Peyer's patch (tissue), 4 donors: ENCODE measurements at regions not wholly inside any gene's neighbourhood (a gene's known extent, or its start where the extent isn't known, plus 50 kb on each side); places are given as distances from the start of the nearest gene placed in this dataset.
"Not testable (repeated sequence)": the region's sequence is repeated elsewhere in the genome, so short reads cannot be mapped to it uniquely, and the experiment has no call there.

Experiments used
- DNase-seq, 3 donors: peaks; one replicate each; pipeline ENCODE4 v3.0.0-alpha.2; 2017 to 2019
- H3K27ac ChIP-seq, 4 donors: fragments of 200-600 bp; sonication (generic); one replicate each; pipeline ENCODE4 v1.5.1; 2016 to 2019
- H3K27me3 ChIP-seq, 2 donors: fragments of 200-600 bp; sonication (generic); one replicate each; pipeline ENCODE4 v1.5.1; 2019
- H3K36me3 ChIP-seq, 3 donors: fragments of 200-600 bp; sonication (generic); one replicate each; pipeline ENCODE4 v1.5.1; 2016 to 2019
- H3K4me1 ChIP-seq, 4 donors: fragments of 200-600 bp; sonication (generic); one replicate each; pipeline ENCODE4 v1.5.1; 2016 to 2019
- H3K4me3 ChIP-seq, 4 donors: fragments of 200-600 bp; sonication (generic); 1 replicate in 3 of 4; 2 replicates in 1 of 4; pipeline ENCODE4 v1.5.1; 2016 to 2019; ENCODE audit warnings: mild to moderate bottlenecking in 1 of 4
- H3K9me3 ChIP-seq, 4 donors: fragments of 200-600 bp; sonication (generic); one replicate each; pipeline ENCODE4 v1.5.1; 2016 to 2019; ENCODE audit warnings: mild to moderate bottlenecking in 1 of 4

DNA sequence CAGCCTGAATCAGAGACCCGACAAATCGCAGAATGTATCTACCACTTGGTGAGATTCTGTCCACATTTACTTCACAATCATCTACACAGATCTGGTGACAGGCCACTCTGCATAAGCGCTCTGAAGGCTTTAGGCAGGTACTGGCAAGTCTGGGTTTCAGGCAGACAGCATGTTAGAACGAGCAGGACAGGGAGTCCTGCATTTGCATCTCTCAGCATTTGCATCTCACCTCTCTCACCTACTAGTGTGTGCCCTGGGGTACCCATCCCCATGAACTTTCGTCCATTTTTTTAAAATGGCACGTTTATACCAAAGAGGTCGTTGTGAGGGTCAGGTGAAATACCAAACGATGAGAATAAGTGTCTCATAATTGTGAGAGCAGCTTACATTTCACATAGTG lies 108.2 kb downstream of the SPATA31A1 start:
- peak overlapping the region in 1 of 4 donors; percentile 59 for H3K27ac ChIP-seq
- not testable (repeated sequence) for H3K4me1 ChIP-seq, H3K9me3 ChIP-seq, H3K36me3 ChIP-seq, H3K27me3 ChIP-seq, DNase-seq
- peak overlapping the region in 3 of 4 donors; percentile 49 to 59 (median 56) for H3K4me3 ChIP-seq

DNA sequence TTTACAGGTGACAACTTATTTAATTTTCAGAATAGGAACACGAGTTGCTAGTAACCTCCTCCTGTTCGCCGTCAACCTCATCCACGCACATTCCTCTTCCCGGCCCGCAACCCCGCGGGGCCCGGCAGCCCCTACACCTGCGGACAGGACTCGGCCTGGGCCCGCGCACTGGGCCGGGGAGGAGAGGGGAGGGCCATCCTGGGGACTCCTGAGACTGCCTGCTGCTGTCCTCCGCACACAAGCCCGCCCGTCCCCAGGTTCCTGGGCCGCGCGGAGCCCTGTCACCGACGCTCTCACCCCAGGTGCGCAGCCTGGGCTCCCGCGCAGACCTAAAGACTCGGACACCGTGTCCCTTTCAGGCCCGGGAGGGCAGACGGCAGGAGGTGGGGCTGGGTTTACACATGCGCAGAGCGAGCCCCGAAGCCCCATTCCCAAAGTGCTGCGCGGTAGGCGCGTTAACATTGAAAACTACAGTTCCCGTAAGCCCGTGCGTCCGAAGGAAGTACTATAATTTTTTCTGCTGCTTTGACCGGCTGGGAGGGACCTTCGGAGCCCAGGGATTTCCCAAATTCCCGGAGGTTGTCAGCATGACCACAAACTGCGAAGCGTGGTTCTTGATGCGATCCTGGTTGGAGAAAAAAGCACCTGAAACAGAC lies 108.8 kb downstream of the SPATA31A1 start:
- H3K36me3 ChIP-seq, H3K27me3 ChIP-seq, H3K4me1 ChIP-seq, H3K9me3 ChIP-seq: not testable (repeated sequence)
- Histone ChIP-seq H3K27ac (peak overlapping the region in 3 of 4 donors; percentile 59 to 72 (median 70)), H3K4me3 (peak overlapping the region; percentile 39 to 59 (median 52))
- DNase-seq = peak; percentile 71 to 93 (median 78)

DNA sequence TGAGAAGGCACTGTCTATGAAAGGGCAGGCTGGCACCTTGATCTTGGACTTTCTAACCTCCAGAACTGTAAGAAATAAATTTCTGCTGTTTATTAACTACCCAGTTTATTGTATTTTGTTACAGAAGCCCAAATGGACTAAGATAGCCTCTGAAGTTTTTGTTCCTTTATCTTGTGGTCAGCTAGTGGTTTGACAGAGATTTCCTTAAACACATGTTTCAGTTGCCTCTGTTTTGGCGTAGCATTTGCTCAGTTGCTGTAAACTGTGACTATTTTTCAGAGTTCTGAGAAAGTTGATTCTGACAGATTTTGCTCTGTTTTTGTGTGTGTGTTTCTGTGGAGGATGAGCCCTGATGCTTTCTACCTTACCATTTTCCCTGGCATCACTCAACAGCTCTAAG lies 119.0 kb downstream of the SPATA31A1 start:
- not testable (repeated sequence) for H3K36me3 ChIP-seq, H3K27ac ChIP-seq, H3K9me3 ChIP-seq, H3K4me1 ChIP-seq, H3K27me3 ChIP-seq, H3K4me3 ChIP-seq, DNase-seq

DNA sequence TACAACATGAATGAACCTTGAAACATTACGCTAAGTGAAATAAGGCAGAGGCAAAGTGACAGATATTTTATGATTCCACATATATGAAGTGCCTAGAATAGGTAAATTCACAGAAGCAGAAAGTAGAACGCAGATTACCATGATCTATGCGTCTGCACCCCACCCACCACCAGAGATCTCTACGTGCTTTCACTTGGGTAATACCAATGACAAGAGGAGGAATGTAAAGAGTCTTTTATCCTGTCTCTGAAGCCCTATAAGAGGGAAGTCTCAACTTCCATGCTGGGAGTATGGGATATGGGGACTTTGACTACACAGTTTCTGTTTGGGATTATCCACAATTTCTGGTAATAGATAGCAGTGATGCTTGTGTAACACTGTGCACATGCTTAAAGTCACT lies 127.6 kb downstream of the SPATA31A1 start:
- H3K27me3 ChIP-seq, H3K36me3 ChIP-seq, H3K9me3 ChIP-seq, DNase-seq, H3K4me3 ChIP-seq, H3K27ac ChIP-seq, H3K4me1 ChIP-seq: not testable (repeated sequence)

DNA sequence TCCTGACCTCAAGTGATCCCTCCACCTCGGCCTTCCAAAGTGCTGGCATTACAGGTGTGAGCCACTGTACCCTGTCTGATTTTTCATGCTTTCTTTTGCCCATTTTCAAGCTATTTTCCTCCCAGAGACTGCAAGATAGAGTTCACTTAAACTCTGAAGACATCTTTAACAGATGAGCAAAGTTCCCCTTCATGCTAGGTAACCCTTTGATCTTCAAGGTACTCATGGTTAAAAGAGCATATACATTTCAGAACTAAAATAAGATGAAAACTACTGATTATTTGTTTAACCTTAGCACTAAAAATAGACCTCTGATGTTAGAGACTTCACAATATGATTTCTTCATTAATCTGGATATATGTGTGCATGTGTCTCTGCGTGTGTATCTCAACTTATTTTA lies 128.4 kb downstream of the SPATA31A1 start:
- not testable (repeated sequence) for H3K9me3 ChIP-seq, H3K27ac ChIP-seq, H3K4me3 ChIP-seq, DNase-seq, H3K27me3 ChIP-seq, H3K36me3 ChIP-seq, H3K4me1 ChIP-seq

DNA sequence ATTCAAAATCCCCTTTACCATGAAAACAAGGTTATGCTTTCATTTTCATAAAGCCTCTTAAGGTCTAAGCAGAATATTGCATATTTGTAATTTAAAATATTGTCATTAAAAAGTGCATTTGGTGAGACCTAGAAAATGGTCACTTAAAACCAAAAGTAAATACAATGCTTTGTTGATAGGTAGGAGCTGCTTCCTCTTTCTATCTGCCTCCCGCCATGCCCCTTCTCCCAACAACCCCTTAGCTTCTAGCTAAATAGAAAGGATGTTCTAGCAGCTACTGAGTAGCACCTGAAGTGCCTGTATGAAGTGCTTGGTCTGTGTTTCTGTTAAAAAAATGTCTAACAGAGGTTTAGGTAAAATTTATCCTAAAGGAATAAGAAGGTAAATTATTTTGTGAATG lies 128.8 kb downstream of the SPATA31A1 start:
- not testable (repeated sequence) for H3K9me3 ChIP-seq, DNase-seq, H3K36me3 ChIP-seq, H3K27ac ChIP-seq, H3K27me3 ChIP-seq, H3K4me3 ChIP-seq, H3K4me1 ChIP-seq

DNA sequence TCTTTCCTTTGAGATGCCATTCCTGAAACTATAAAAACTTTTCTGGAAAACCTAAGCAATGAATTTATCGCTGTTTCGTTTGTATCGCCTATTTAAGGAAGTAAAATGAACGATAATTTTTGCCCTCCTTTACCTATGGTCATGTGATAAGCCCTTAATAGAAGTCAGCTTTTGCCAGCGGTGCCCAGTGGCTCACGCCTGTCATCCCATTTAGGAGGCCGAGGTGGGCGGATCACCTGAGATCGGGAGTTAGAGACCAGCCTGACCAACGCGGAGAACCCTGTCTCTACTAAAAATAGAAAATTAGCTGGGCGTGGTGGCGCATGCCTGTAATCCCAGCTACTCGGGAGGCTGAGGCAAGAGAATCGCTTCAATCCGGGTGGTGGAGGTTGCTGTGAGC lies 132.0 kb downstream of the SPATA31A1 start:
- H3K36me3 ChIP-seq, H3K4me1 ChIP-seq, DNase-seq, H3K27ac ChIP-seq, H3K27me3 ChIP-seq, H3K9me3 ChIP-seq, H3K4me3 ChIP-seq: not testable (repeated sequence)

DNA sequence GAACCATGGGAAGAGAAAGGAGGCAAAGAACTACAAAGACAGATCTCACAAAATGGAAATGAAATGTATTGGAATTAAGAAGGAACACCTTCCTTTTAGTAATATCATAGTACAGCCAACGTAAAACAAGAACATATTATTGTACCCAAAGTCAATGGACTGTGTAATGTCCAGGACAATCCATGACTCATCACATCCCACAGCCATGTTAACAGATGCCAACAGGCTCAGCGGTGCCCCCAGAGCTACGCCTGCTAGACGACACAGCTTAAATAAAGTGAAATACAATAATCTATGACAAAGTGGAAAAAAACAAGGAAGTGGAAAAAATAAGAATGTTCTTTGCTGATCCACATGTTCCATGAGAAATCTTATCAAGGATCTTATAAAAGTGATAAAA lies 140.8 kb downstream of the SPATA31A1 start:
- not testable (repeated sequence) for DNase-seq, H3K4me1 ChIP-seq, H3K36me3 ChIP-seq, H3K9me3 ChIP-seq, H3K27ac ChIP-seq, H3K4me3 ChIP-seq, H3K27me3 ChIP-seq

DNA sequence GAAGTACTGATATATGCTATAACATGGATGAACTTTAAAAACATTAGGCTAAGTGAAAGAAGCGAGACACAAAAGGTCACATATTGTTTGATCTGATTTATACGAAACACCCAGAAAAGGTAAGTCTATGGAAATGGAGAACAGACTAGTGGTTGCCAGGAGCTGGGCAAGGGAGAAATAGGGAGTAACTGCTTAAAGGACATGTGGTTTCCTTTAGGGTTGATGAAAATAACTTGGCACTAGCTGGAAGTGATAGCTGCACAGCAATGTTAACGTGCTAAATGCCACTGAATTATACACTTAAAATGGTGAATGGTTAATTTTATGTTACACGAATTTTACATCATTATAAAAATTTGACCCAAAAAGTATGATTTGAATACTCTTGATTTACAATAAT lies 147.7 kb downstream of the SPATA31A1 start:
- not testable (repeated sequence) for H3K36me3 ChIP-seq, H3K9me3 ChIP-seq, DNase-seq, H3K27me3 ChIP-seq, H3K27ac ChIP-seq, H3K4me1 ChIP-seq, H3K4me3 ChIP-seq

DNA sequence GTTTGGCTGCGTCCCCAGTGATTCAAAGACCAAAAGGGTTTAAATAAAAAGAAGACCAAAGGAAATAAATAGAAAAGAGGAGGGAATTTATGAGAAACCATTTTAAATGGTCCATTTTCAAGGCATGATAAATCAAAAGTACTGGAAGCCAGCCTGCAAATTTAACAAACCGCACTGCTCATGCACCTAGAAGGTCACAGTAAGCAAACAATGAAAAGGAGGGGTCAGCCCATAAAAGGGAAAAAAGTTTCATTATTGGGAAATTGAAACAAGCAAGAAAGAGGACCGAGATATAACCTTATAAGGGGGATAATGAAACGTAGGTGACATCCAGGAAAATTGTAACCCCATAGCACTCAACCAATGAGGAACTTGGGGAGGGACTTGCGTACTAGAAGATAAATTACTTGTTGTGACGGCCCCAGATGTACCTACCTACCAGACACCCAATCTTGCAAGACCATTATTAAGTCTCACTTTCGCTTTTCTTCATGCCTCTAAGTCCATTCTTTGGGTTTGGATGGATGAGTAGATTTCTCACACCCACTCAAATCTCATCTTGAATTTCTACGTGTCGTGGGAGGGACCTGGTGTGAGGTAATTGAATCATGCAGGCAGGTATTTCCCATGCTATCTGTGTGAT lies 172.0 kb downstream of the SPATA31A1 start:
- H3K4me1 ChIP-seq, H3K36me3 ChIP-seq, H3K27me3 ChIP-seq: not testable (repeated sequence)

DNA sequence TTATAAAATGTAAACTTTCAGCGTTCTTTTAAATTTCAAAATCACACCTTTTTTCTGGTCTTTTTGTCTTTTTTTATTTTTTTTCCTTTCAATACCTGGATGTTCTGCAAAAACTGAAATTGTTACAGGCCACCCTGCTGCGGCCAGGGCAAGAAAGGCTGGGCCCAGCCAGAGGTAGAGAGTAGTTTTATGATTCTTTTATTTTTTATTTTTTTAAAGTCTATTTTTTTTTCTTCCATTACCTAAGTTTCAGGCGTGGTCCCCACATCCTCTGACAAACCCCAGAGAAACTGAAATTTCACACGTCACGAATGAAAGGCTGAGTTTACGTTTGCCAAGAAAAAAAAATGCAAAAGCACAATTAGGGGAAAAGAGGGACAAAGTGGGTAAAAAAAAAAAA lies 177.1 kb downstream of the SPATA31A1 start:
- not testable (repeated sequence) for H3K4me3 ChIP-seq, H3K27me3 ChIP-seq, H3K27ac ChIP-seq, H3K9me3 ChIP-seq, DNase-seq, H3K4me1 ChIP-seq, H3K36me3 ChIP-seq

More for the DNA sequence above, 172.0 kb downstream of the SPATA31A1 start:
- H3K9me3 ChIP-seq, H3K4me3 ChIP-seq, H3K27ac ChIP-seq, DNase-seq: not testable (repeated sequence)

DNA sequence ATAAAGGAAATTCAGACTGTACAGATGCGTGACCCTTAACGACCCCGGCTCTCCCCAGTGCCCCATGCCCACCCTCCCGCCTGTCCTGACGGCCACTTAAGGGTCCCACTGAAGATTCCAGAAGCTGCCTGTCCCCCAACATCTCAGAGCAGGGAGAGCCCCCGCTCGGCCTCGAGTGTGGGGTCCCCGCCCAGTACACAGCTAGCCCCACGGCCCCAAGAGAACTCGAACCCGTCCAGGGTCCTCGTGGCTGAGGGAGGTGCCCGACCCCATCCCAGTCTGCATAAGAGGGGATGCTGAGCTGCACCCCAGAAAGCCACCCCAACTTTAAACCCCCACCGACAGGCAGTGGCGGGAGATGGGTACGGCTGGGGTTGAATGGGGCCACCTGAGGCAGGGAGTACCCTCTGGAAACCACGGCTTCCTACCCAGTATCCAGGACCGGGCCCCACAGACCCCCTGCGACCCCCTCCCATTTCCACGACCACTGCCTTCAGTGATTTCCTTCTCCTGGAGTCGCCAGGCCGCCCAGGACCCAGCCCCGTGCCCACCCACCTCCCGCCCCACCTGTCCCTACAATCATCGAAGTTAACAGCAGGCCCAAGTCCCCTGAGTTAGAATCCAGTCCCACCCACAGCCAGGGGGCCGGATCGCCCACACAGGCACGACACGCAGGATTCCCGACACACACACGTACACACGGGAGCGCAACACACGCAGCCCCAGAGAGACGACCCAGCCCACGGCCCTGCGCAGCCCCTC lies 177.7 kb downstream of the SPATA31A1 start:
- H3K27ac ChIP-seq, H3K27me3 ChIP-seq, H3K9me3 ChIP-seq, DNase-seq, H3K36me3 ChIP-seq, H3K4me3 ChIP-seq, H3K4me1 ChIP-seq: not testable (repeated sequence)

DNA sequence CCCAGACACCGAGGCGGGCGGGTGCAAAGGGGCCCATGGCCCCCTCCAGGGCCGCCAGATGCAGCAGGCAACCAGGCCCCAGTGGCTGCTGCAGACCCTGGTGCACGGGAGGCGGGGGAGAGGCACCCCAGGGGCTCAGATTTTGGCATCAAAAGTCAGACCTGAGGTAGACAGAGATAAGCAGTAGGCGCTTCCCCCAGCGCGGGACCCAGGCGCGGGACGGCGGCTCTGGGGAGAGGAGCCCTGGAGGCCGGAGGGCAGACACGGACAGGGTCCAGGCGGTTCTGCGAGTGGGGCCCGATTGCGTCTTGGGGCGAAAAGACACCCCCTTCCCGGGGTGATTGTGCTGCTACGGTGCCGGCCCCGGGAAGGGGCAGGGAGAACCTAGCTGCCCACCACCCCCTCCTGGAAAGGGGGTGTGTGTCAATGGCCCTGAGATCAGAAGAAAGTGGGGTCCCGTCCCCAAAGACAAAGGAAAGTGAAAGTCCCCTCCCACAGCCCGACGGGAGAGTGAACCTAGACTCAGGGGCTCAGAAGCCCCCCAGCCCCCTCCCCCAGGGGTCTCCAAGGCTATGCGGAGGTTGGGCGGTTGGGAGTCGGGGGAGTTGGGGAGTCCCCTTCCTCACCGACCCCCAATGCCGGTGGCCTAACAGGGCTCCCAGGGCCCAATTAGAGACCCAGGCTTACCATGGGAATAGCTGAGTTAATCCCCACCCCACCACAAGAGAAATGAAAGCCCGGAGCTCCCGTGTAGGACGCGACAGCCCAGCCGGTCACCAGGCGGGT lies 178.5 kb downstream of the SPATA31A1 start:
- H3K9me3 ChIP-seq, H3K4me1 ChIP-seq, DNase-seq, H3K36me3 ChIP-seq, H3K4me3 ChIP-seq, H3K27me3 ChIP-seq, H3K27ac ChIP-seq: not testable (repeated sequence)

DNA sequence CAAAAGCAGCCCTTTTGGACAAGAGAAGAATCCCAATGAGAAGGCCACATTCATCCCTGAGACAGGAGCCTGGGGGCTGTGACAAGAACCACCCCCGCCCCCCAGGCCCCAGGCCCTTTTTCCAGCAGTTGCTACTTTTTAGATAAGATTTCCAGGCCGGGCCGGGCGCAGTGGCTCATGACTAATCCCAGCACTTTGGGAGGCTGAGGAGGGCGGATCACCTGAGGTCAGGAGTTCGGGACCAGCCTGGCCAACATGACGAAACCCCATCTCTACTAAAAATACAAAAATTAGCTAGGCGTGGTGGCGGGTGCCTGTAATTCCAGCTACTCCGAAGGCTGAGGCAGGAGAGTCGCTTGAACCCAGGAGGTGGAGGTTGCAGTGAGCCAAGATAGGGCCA lies 179.4 kb downstream of the SPATA31A1 start:
- not testable (repeated sequence) for H3K36me3 ChIP-seq, DNase-seq, H3K27ac ChIP-seq, H3K4me1 ChIP-seq, H3K27me3 ChIP-seq, H3K4me3 ChIP-seq, H3K9me3 ChIP-seq

DNA sequence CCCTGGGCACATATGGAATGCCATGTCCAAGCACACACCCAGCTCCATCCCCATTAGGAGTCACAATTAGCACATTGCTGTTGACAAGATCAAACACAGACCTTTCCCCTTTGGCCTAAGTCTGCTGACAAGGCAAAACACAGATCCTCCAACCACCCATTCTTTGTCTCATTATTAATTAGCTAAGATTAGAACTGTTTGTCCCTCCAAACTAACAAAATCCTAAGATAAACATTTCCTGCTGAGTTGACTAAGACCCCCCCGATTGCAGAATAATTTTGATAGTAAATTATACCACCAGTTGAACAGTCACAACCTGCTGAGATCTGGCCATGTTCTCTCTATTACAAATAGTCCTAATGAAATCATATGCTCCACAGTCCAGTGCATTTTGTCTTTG lies 186.7 kb downstream of the SPATA31A1 start:
- H3K27ac ChIP-seq, H3K4me1 ChIP-seq, H3K36me3 ChIP-seq, H3K9me3 ChIP-seq, DNase-seq, H3K27me3 ChIP-seq, H3K4me3 ChIP-seq: not testable (repeated sequence)
